ENCODE measurements at regions not wholly inside any gene's neighbourhood (a gene's known extent, or its start where the extent isn't known, plus 50 kb on each side); places are given as distances from the start of the nearest gene placed in this dataset.
A peak's percentile ranks its signal among the peaks of the same experiment; 100 is the strongest.

DNA sequence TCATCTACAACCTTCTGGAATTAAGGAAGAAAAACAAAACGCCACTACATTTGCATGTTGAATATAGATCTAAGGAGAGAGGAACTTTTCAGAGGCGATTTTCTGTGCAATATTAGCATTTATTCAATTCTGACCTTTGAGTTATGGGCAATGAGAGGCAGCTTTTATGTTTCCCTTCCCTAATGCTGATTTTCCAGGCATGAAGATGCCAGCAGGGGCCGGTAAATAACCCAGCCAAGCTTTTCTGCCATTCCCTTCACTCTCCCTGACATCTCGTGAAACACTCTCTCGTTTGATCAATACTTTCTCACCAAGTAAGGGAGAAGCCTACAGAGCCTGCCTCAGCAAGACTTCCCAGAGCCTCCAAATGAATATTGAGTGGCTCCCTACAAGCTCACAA, 470.5 kb upstream of the GOT2 start:
- H3K4me1 ChIP-seq (ENCODE audit: control insufficient read depth in 4 of 4, insufficient read depth in 4 of 4, low read length in 3 of 4): peaks cover 0 to 10% (median 0%) of the 10 kb centered on the region in 4 donors
- TF ChIP-seq, protein P1, sequence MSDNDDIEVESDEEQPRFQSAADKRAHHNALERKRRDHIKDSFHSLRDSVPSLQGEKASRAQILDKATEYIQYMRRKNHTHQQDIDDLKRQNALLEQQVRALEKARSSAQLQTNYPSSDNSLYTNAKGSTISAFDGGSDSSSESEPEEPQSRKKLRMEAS (IDR thresholded peaks at IDR 0.05): peak; percentile 17
- no peak for TF ChIP-seq YY1 (IDR thresholded peaks at IDR 0.05)
- TF ChIP-seq RAD21 (IDR thresholded peaks at IDR 0.05): peak; percentile 19 to 34
- no peak for TF ChIP-seq REST (IDR thresholded peaks at IDR 0.05)
- TF ChIP-seq, protein P2, sequence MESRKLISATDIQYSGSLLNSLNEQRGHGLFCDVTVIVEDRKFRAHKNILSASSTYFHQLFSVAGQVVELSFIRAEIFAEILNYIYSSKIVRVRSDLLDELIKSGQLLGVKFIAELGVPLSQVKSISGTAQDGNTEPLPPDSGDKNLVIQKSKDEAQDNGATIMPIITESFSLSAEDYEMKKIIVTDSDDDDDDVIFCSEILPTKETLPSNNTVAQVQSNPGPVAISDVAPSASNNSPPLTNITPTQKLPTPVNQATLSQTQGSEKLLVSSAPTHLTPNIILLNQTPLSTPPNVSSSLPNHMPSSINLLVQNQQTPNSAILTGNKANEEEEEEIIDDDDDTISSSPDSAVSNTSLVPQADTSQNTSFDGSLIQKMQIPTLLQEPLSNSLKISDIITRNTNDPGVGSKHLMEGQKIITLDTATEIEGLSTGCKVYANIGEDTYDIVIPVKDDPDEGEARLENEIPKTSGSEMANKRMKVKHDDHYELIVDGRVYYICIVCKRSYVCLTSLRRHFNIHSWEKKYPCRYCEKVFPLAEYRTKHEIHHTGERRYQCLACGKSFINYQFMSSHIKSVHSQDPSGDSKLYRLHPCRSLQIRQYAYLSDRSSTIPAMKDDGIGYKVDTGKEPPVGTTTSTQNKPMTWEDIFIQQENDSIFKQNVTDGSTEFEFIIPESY (IDR thresholded peaks at IDR 0.05): no peak
- no peak for TF ChIP-seq CTCF (IDR thresholded peaks at IDR 0.05; ENCODE audit: low read depth, low read length, missing input control)
- peak; percentile 36 for TF ChIP-seq SP1 (IDR thresholded peaks at IDR 0.05)
- TF ChIP-seq GABPA (IDR thresholded peaks at IDR 0.05 in 1 of 2, conservative IDR thresholded peaks at IDR 0.05 in 1 of 2): no peak
- no peak for TF ChIP-seq EGR1 (IDR thresholded peaks at IDR 0.05; ENCODE audit: low read depth in 2 of 2)
- TF ChIP-seq RXRA (IDR thresholded peaks at IDR 0.05): no peak
- no peak for TF ChIP-seq JUND (IDR thresholded peaks at IDR 0.05)
- no peak for TF ChIP-seq NR2F2 (IDR thresholded peaks at IDR 0.05)
- no peak for TF ChIP-seq FOXA1 (IDR thresholded peaks at IDR 0.05)
- no peak for TF ChIP-seq HNF4G (IDR thresholded peaks at IDR 0.05)
- peak; percentile 54 to 68 for TF ChIP-seq HNF4A (conservative IDR thresholded peaks at IDR 0.05)
- H3K27ac ChIP-seq (ENCODE audit: low read depth in 1 of 2, low read length in 2 of 2): no peak overlapping the region
- no peak overlapping the region for H3K4me3 ChIP-seq (ENCODE audit: low read depth in 1 of 3, low read length in 3 of 3)
- H3K27me3 ChIP-seq (ENCODE audit: control insufficient read depth in 4 of 4, insufficient read depth in 4 of 4, low read length in 3 of 4): no peaks in the 10 kb centered on the region
- no peak overlapping the region for H3K9ac ChIP-seq (ENCODE audit: low read depth in 1 of 2, low read length in 2 of 2)
- H3K36me3 ChIP-seq (ENCODE audit: control insufficient read depth in 4 of 4, insufficient read depth in 3 of 4, low read depth in 1 of 4, low read length in 3 of 4): no peaks in the 10 kb centered on the region
- no peak for DNase-seq (ENCODE audit: low spot score)
- H3K9me3 ChIP-seq (ENCODE audit: control insufficient read depth in 4 of 4, low read length in 3 of 4): no peaks in the 10 kb centered on the region
- 39% methylated on average over 5 of the region's 5 CpGs for WGBS

GRCh38 chr16:59202233-59202862, 468.2 kb upstream of the GOT2 start:
- WGBS: 58% methylated on average over 5 of the region's 5 CpGs
- Histone ChIP-seq H3K9ac (ENCODE audit: low read depth in 1 of 2, low read length in 2 of 2) (no peak overlapping the region), H3K27me3 (ENCODE audit: control insufficient read depth in 4 of 4, insufficient read depth in 4 of 4, low read length in 3 of 4) (no peaks in the 10 kb centered on the region), H3K36me3 (ENCODE audit: control insufficient read depth in 4 of 4, insufficient read depth in 3 of 4, low read depth in 1 of 4, low read length in 3 of 4) (no peaks in the 10 kb centered on the region), H3K4me3 (ENCODE audit: low read depth in 1 of 3, low read length in 3 of 3) (no peak overlapping the region), H3K9me3 (ENCODE audit: control insufficient read depth in 4 of 4, low read length in 3 of 4) (no peaks in the 10 kb centered on the region), H3K4me1 (ENCODE audit: control insufficient read depth in 4 of 4, insufficient read depth in 4 of 4, low read length in 3 of 4) (peaks cover 0 to 10% (median 0%) of the 10 kb centered on the region in 4 donors), H3K27ac (ENCODE audit: low read depth in 1 of 2, low read length in 2 of 2) (no peak overlapping the region)
- TF ChIP-seq HNF4G (IDR thresholded peaks at IDR 0.05): no peak
- peak; percentile 10 to 17 for TF ChIP-seq HNF4A (conservative IDR thresholded peaks at IDR 0.05)
- no peak for TF ChIP-seq CTCF (IDR thresholded peaks at IDR 0.05; ENCODE audit: low read depth, low read length, missing input control)
- no peak for TF ChIP-seq FOXA2 (IDR thresholded peaks at IDR 0.05)
- TF ChIP-seq TAF1 (conservative IDR thresholded peaks at IDR 0.05): no peak
- peak; percentile 14 for TF ChIP-seq YY1 (IDR thresholded peaks at IDR 0.05)
- no peak for TF ChIP-seq RXRA (IDR thresholded peaks at IDR 0.05)
- DNase-seq (ENCODE audit: low spot score): no peak

Measured in liver (tissue), 8 donors.